Mammary epithelial cell (primary cell): ENCODE measurements at regions not wholly inside any gene's neighbourhood (a gene's known extent, or its start where the extent isn't known, plus 50 kb on each side); places are given as distances from the start of the nearest gene placed in this dataset.

Experiments
- CTCF ChIP-seq, 2 donors: IDR thresholded peaks in 1 of 2; conservative IDR thresholded peaks in 1 of 2; 2 replicates each; pipeline ENCODE4 v1.5.1; 2011 to 2012; ENCODE audit warnings: inconsistent platforms in 2 of 2, low read length in 2 of 2, mild to moderate bottlenecking in 2 of 2, control low read depth in 1 of 2, low read depth in 1 of 2; ENCODE audit not compliant: insufficient read depth in 1 of 2; ENCODE audit errors: extremely low read depth in 1 of 2
- EZH2 ChIP-seq: IDR thresholded peaks from 2 replicates; pipeline ENCODE4 v1.6.1; 2012; ENCODE audit warnings: low read length, inconsistent platforms, borderline replicate concordance

DNA sequence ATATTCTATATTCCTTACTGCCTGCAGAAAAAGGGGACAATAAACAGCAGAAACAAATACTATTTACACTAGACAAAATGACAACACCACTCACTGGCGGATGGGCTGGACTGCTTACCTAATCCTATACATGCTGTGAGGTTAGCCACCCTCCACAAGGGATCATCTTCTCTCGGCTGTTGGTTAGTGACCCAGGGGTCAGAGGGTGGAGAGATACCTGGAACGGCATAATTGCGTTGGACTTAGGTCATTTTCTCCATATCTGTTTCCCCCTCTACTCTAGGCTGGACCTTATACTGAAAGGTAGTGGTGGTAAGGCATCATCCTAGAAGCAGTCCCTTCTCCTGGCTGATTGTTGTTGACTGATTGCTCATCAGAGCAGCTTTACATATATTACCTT is 286.8 kb upstream of the UGT8 start:
- TF ChIP-seq CTCF (conservative IDR thresholded peaks at IDR 0.05 in 1 of 2, IDR thresholded peaks at IDR 0.05 in 1 of 2; ENCODE audit: extremely low read depth in 1 of 2, insufficient read depth in 1 of 2, low read depth in 1 of 2, low read length in 2 of 2) (no peak), EZH2 (no peak)
